GM12891 (cell line): ENCODE measurements at regions not wholly inside any gene's neighbourhood (a gene's known extent, or its start where the extent isn't known, plus 50 kb on each side); places are given as distances from the start of the nearest gene placed in this dataset.
"Not testable (repeated sequence)": the region's sequence is repeated elsewhere in the genome, so short reads cannot be mapped to it uniquely, and the experiment has no call there.

ENCODE experiments used
- PAX5 ChIP-seq: IDR thresholded peaks from 2 replicates; pipeline ENCODE4 v1.6.1; 2011; ENCODE audit warnings: low read length, moderate library complexity, mild to moderate bottlenecking; ENCODE audit not compliant: insufficient read depth, severe bottlenecking
- POLR2A ChIP-seq: IDR thresholded peaks from 2 replicates; pipeline ENCODE4 v1.6.1; 2011; ENCODE audit warnings: low read depth, low read length, control low read depth
- SPI1 ChIP-seq: IDR thresholded peaks from 2 replicates; pipeline ENCODE4 v1.6.1; 2011; ENCODE audit warnings: low read depth, low read length, control low read depth

DNA sequence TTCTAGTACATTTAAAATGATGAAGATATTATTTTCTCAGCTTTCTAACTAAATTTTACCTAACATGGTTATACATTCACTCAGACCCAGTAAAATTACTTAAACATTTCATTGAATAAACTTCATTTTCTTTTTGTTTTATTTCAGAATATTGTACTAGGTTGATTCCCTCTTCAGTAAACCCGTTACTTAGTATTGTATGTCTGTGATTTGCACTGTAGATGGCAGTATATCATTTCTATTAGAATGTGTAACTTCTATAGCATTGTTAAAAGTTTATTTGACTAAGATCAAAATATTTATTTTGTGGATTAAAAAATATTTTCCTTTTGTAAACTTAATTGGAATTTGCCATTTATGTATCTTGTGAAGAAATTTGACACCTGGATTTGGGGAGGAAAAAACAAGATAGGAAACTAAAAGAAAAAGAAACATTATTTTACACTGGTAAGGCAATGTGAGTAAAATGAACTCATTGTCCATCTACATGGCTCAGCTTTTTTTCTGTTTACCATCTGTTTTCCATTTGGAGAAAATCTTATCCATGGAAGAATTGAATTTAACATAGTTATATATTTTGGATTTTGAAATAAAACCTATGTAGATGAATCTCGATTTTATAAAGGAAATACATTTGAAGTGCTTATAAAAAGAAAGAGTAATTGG, 145.6 kb upstream of the METTL14 start:
- not testable (repeated sequence) for TF ChIP-seq SPI1, POLR2A, PAX5
